ENCODE measurements at regions not wholly inside any gene's neighbourhood (a gene's known extent, or its start where the extent isn't known, plus 50 kb on each side); places are given as distances from the start of the nearest gene placed in this dataset.
A peak's percentile ranks its signal among the peaks of the same experiment; 100 is the strongest.

DNA sequence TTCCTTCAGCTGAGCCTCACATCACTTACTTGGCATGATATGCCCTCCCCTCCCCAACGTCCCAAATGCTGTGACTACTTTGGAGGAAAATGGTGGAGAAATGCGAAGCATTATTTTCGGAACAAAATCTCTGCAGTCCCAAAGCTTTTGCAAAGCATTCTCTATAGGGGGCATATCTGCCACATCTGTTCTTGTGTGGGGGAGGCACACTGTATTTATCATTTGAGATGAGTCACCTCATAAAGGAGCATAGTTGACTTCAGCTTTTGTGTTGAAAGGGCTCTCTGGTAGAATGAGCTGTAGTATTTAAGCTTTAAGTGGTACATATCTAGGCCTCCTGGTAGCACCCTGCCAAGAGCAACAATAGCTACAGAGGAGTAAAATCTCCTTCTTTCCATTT, 447.5 kb downstream of the ADAMTS20 start (continued):
- TF ChIP-seq HOXC10 (CRISPR knock-in tag; IDR thresholded peaks at IDR 0.05) (no peak), ZNF660 (tag by site-specific recombination; IDR thresholded peaks at IDR 0.05) (peak; percentile 67), GFI1B (tag by site-specific recombination; IDR thresholded peaks at IDR 0.05) (peak; percentile 19; the same call in 1 of the 2 replicates), ZNF596 (tag by site-specific recombination; IDR thresholded peaks at IDR 0.05) (0 out of 2 replicates have a peak, but pooled peaks have one; percentile 18), ZFHX2 (tag by site-specific recombination; conservative IDR thresholded peaks at IDR 0.05) (no peak), ZNF354C (tag by site-specific recombination; IDR thresholded peaks at IDR 0.05; ENCODE audit: borderline replicate concordance, low read depth) (no peak), ZNF416 (tag by site-specific recombination; IDR thresholded peaks at IDR 0.05) (no peak), ZNF133 (tag by site-specific recombination; IDR thresholded peaks at IDR 0.05) (no peak), ZNF623 (tag by site-specific recombination; IDR thresholded peaks at IDR 0.05) (no peak), ZNF2 (tag by site-specific recombination; IDR thresholded peaks at IDR 0.05) (no peak), ZNF248 (tag by site-specific recombination; IDR thresholded peaks at IDR 0.05) (no peak), ZNF658 (tag by site-specific recombination; IDR thresholded peaks at IDR 0.05) (no peak), KLF1 (tag by site-specific recombination; IDR thresholded peaks at IDR 0.05) (no peak), ZNF792 (tag by site-specific recombination; IDR thresholded peaks at IDR 0.05) (no peak), ZNF670 (tag by site-specific recombination; IDR thresholded peaks at IDR 0.05; ENCODE audit: low read depth) (no peak), KLF16 (tag by site-specific recombination; IDR thresholded peaks at IDR 0.05) (no peak; the same call in 1 of the 2 replicates), ZNF585B (tag by site-specific recombination; IDR thresholded peaks at IDR 0.05) (no peak), ZNF112 (tag by site-specific recombination; IDR thresholded peaks at IDR 0.05) (no peak), ZNF184 (tag by site-specific recombination; IDR thresholded peaks at IDR 0.05) (peak; percentile 68)
- TF ChIP-seq, protein P1, sequence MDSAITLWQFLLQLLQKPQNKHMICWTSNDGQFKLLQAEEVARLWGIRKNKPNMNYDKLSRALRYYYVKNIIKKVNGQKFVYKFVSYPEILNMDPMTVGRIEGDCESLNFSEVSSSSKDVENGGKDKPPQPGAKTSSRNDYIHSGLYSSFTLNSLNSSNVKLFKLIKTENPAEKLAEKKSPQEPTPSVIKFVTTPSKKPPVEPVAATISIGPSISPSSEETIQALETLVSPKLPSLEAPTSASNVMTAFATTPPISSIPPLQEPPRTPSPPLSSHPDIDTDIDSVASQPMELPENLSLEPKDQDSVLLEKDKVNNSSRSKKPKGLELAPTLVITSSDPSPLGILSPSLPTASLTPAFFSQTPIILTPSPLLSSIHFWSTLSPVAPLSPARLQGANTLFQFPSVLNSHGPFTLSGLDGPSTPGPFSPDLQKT (IDR thresholded peaks at IDR 0.05; ENCODE audit: borderline replicate concordance, low read depth, low read length) = no peak
- TF ChIP-seq, protein P2, sequence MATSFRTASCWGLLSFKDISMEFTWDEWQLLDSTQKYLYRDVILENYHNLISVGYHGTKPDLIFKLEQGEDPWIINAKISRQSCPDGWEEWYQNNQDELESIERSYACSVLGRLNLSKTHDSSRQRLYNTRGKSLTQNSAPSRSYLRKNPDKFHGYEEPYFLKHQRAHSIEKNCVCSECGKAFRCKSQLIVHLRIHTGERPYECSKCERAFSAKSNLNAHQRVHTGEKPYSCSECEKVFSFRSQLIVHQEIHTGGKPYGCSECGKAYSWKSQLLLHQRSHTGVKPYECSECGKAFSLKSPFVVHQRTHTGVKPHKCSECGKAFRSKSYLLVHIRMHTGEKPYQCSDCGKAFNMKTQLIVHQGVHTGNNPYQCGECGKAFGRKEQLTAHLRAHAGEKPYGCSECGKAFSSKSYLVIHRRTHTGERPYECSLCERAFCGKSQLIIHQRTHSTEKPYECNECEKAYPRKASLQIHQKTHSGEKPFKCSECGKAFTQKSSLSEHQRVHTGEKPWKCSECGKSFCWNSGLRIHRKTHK (tag by site-specific recombination; IDR thresholded peaks at IDR 0.05) = no peak
- TF ChIP-seq, protein P3, sequence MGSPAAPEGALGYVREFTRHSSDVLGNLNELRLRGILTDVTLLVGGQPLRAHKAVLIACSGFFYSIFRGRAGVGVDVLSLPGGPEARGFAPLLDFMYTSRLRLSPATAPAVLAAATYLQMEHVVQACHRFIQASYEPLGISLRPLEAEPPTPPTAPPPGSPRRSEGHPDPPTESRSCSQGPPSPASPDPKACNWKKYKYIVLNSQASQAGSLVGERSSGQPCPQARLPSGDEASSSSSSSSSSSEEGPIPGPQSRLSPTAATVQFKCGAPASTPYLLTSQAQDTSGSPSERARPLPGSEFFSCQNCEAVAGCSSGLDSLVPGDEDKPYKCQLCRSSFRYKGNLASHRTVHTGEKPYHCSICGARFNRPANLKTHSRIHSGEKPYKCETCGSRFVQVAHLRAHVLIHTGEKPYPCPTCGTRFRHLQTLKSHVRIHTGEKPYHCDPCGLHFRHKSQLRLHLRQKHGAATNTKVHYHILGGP (tag by site-specific recombination; IDR thresholded peaks at IDR 0.05) = no peak
- TF ChIP-seq, protein P4, sequence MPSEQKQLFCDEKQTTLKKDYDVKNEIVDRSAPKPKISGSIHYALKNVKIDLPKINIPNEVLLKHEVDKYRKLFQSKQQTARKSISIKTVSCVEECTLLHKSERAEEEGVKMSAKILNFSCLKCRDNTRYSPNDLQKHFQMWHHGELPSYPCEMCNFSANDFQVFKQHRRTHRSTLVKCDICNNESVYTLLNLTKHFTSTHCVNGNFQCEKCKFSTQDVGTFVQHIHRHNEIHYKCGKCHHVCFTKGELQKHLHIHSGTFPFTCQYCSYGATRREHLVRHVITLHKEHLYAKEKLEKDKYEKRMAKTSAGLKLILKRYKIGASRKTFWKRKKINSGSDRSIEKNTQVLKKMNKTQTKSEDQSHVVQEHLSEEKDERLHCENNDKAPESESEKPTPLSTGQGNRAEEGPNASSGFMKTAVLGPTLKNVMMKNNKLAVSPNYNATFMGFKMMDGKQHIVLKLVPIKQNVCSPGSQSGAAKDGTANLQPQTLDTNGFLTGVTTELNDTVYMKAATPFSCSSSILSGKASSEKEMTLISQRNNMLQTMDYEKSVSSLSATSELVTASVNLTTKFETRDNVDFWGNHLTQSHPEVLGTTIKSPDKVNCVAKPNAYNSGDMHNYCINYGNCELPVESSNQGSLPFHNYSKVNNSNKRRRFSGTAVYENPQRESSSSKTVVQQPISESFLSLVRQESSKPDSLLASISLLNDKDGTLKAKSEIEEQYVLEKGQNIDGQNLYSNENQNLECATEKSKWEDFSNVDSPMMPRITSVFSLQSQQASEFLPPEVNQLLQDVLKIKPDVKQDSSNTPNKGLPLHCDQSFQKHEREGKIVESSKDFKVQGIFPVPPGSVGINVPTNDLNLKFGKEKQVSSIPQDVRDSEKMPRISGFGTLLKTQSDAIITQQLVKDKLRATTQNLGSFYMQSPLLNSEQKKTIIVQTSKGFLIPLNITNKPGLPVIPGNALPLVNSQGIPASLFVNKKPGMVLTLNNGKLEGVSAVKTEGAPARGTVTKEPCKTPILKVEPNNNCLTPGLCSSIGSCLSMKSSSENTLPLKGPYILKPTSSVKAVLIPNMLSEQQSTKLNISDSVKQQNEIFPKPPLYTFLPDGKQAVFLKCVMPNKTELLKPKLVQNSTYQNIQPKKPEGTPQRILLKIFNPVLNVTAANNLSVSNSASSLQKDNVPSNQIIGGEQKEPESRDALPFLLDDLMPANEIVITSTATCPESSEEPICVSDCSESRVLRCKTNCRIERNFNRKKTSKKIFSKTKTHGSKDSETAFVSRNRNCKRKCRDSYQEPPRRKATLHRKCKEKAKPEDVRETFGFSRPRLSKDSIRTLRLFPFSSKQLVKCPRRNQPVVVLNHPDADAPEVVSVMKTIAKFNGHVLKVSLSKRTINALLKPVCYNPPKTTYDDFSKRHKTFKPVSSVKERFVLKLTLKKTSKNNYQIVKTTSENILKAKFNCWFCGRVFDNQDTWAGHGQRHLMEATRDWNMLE (tag by site-specific recombination; conservative IDR thresholded peaks at IDR 0.05; ENCODE audit: low read depth) = 0 out of 2 replicates have a peak, but pooled peaks have one; percentile 15
- TF ChIP-seq, protein P5, sequence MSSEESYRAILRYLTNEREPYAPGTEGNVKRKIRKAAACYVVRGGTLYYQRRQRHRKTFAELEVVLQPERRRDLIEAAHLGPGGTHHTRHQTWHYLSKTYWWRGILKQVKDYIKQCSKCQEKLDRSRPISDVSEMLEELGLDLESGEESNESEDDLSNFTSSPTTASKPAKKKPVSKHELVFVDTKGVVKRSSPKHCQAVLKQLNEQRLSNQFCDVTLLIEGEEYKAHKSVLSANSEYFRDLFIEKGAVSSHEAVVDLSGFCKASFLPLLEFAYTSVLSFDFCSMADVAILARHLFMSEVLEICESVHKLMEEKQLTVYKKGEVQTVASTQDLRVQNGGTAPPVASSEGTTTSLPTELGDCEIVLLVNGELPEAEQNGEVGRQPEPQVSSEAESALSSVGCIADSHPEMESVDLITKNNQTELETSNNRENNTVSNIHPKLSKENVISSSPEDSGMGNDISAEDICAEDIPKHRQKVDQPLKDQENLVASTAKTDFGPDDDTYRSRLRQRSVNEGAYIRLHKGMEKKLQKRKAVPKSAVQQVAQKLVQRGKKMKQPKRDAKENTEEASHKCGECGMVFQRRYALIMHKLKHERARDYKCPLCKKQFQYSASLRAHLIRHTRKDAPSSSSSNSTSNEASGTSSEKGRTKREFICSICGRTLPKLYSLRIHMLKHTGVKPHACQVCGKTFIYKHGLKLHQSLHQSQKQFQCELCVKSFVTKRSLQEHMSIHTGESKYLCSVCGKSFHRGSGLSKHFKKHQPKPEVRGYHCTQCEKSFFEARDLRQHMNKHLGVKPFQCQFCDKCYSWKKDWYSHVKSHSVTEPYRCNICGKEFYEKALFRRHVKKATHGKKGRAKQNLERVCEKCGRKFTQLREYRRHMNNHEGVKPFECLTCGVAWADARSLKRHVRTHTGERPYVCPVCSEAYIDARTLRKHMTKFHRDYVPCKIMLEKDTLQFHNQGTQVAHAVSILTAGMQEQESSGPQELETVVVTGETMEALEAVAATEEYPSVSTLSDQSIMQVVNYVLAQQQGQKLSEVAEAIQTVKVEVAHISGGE (tag by site-specific recombination; conservative IDR thresholded peaks at IDR 0.05; ENCODE audit: low read depth) = no peak
- TF ChIP-seq, protein P6, sequence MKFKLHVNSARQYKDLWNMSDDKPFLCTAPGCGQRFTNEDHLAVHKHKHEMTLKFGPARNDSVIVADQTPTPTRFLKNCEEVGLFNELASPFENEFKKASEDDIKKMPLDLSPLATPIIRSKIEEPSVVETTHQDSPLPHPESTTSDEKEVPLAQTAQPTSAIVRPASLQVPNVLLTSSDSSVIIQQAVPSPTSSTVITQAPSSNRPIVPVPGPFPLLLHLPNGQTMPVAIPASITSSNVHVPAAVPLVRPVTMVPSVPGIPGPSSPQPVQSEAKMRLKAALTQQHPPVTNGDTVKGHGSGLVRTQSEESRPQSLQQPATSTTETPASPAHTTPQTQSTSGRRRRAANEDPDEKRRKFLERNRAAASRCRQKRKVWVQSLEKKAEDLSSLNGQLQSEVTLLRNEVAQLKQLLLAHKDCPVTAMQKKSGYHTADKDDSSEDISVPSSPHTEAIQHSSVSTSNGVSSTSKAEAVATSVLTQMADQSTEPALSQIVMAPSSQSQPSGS (tag by site-specific recombination; IDR thresholded peaks at IDR 0.05; ENCODE audit: low read depth) = no peak
- TF ChIP-seq, protein P7, sequence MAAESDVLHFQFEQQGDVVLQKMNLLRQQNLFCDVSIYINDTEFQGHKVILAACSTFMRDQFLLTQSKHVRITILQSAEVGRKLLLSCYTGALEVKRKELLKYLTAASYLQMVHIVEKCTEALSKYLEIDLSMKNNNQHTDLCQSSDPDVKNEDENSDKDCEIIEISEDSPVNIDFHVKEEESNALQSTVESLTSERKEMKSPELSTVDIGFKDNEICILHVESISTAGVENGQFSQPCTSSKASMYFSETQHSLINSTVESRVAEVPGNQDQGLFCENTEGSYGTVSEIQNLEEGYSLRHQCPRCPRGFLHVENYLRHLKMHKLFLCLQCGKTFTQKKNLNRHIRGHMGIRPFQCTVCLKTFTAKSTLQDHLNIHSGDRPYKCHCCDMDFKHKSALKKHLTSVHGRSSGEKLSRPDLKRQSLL (tag by site-specific recombination; IDR thresholded peaks at IDR 0.05) = 0 out of 2 replicates have a peak, but pooled peaks have one; percentile 28
